SH-SY5Y (cell line): ENCODE measurements at regions not wholly inside any gene's neighbourhood (a gene's known extent, or its start where the extent isn't known, plus 50 kb on each side); places are given as distances from the start of the nearest gene placed in this dataset.

Experiments used
- GATA2 ChIP-seq: IDR thresholded peaks from 2 replicates; pipeline ENCODE4 v1.6.1; 2011; ENCODE audit warnings: mild to moderate bottlenecking, low read depth, low read length
- GATA3 ChIP-seq: IDR thresholded peaks from 2 replicates; pipeline ENCODE4 v1.6.1; 2011; ENCODE audit warnings: low read depth, mild to moderate bottlenecking, low read length, moderate library complexity

GRCh38 chr16:35193956-35194355, 1734.5 kb downstream of the TP53TG3F start:
- no peak for TF ChIP-seq GATA3
- TF ChIP-seq GATA2 = no peak
